GM12878 (cell line): ENCODE measurements at regions not wholly inside any gene's neighbourhood (a gene's known extent, or its start where the extent isn't known, plus 50 kb on each side); places are given as distances from the start of the nearest gene placed in this dataset.

Source experiments
- ATAC-seq: fragments of 200-7000 bp; cut with Tn5 transposase; 3 replicates; pipeline ENCODE4 v1.9.1; 2020; ENCODE audit warnings: mild to moderate bottlenecking, moderate library complexity
- BruUV-seq: library from RNA; stranded (reverse); fragments of 400-500 nt; replicated peaks from 2 replicates; lab custom pipeline; 2021; lab: Mats Ljungman, UMichigan
- CTCF ChIA-PET: fragments of 300-600 bp; sonication (Branson Sonifier 250); formaldehyde crosslinking; extraction: SDS; loops from one replicate; lab custom pipeline; 2021; ENCODE audit warnings: inconsistent platforms; lab: Yijun Ruan, JAX
- POLR2A ChIA-PET: fragments of 350-600 bp; formaldehyde crosslinking; extraction: SDS; loops from one replicate; lab custom pipeline; 2021; ENCODE audit warnings: inconsistent platforms; lab: Charles Lee
- RAD21 ChIA-PET: fragments of 300-600 bp; sonication (Branson Sonifier 250); formaldehyde crosslinking; loops from one replicate; lab custom pipeline; 2023; ENCODE audit warnings: antibody characterized with exemption; ENCODE audit not compliant: unreplicated experiment; lab: Charles Lee
- SMC1A ChIA-PET: fragments of 300-600 bp; sonication (Branson Sonifier 250); formaldehyde crosslinking; loops from one replicate; lab custom pipeline; 2023; ENCODE audit not compliant: unreplicated experiment, uncharacterized antibody; lab: Charles Lee
- DNase-seq: peaks from one replicate; pipeline ENCODE4 v3.0.0-alpha.2; 2011; ENCODE audit warnings: low read depth, low spot score
- FAIRE-seq: peaks from 3 replicates; lab custom pipeline; 2011; peaks lifted over from hg19 to GRCh38; lab: Jason Lieb, UNC
- H2AFZ ChIP-seq: 2 replicates; pipeline ENCODE4 v1.6.0; 2011; ENCODE audit warnings: low read depth, low read length, control low read depth; ENCODE audit not compliant: control insufficient read depth
- H3K27ac ChIP-seq: 2 replicates; pipeline ENCODE4 v1.5.1; 2011; ENCODE audit warnings: control low read depth; ENCODE audit not compliant: control insufficient read depth, insufficient read depth
- H3K27me3 ChIP-seq, 2 experiments: replicated peaks in 1 of 2; 2 replicates each; pipeline versions ENCODE4 v1.6.0 to v1.6.1; 2011; ENCODE audit warnings: low read length in 1 of 2; ENCODE audit not compliant: control insufficient read depth in 2 of 2, insufficient read depth in 2 of 2
- H3K36me3 ChIP-seq, 2 experiments: 2 replicates each; pipeline ENCODE4 v1.5.1; 2011; ENCODE audit warnings: low read length in 1 of 2; ENCODE audit not compliant: control insufficient read depth in 2 of 2, insufficient read depth in 2 of 2
- H3K4me1 ChIP-seq: 2 replicates; pipeline ENCODE4 v1.6.1; 2011; ENCODE audit warnings: mild to moderate bottlenecking, low read length, moderate library complexity, mixed read lengths; ENCODE audit not compliant: control insufficient read depth, insufficient read depth
- H3K4me2 ChIP-seq: 2 replicates; pipeline ENCODE4 v1.6.0; 2011; ENCODE audit warnings: control low read depth; ENCODE audit not compliant: control insufficient read depth, insufficient read depth
- H3K4me3 ChIP-seq: fragments of 200-600 bp; sonication (generic); 2 replicates; pipeline ENCODE4 v1.5.1; 2016
- H3K79me2 ChIP-seq: 2 replicates; pipeline ENCODE4 v1.6.0; 2011; ENCODE audit warnings: low read length; ENCODE audit not compliant: control insufficient read depth, insufficient read depth
- H3K9ac ChIP-seq: 2 replicates; pipeline ENCODE4 v1.8.0; 2011; ENCODE audit warnings: low read length, control low read depth, mixed read lengths; ENCODE audit not compliant: control insufficient read depth, insufficient read depth
- H3K9me3 ChIP-seq: replicated peaks from 3 replicates; pipeline ENCODE4 v1.5.1; 2011; ENCODE audit warnings: mild to moderate bottlenecking, low read length; ENCODE audit not compliant: control insufficient read depth, insufficient read depth
- H4K20me1 ChIP-seq: 2 replicates; pipeline ENCODE4 v1.6.0; 2011; ENCODE audit not compliant: control insufficient read depth, insufficient read depth
- BACH1 ChIP-seq: fragments of 450-650 bp; IDR thresholded peaks from 2 replicates; pipeline ENCODE4 v1.6.1; 2017; ENCODE audit warnings: mild to moderate bottlenecking, borderline replicate concordance
- CHD2 ChIP-seq: IDR thresholded peaks from 2 replicates; pipeline ENCODE4 v1.6.1; 2011; ENCODE audit warnings: low read depth, low read length, improper control_type of control experiment, borderline replicate concordance
- CREM ChIP-seq: IDR thresholded peaks from 2 replicates; pipeline ENCODE4 v1.6.1; 2014; ENCODE audit warnings: antibody characterized with exemption, low read depth
- ETV6 ChIP-seq, 2 experiments: fragments of 450-650 bp in 1 of 2; IDR thresholded peaks in 1 of 2; conservative IDR thresholded peaks in 1 of 2; 2 replicates each; pipeline ENCODE4 v1.6.1; 2014; ENCODE audit warnings: antibody characterized with exemption in 1 of 2, borderline replicate concordance in 1 of 2, low read depth in 1 of 2, mild to moderate bottlenecking in 1 of 2, moderate library complexity in 1 of 2
- MXI1 ChIP-seq: fragments of 150-350 bp; IDR thresholded peaks from 2 replicates; pipeline ENCODE4 v1.6.1; 2011; ENCODE audit warnings: low read depth, mild to moderate bottlenecking, inconsistent platforms, low read length, improper control_type of control experiment
- MYC ChIP-seq: IDR thresholded peaks from 2 replicates; pipeline ENCODE4 v1.6.1; 2011; ENCODE audit warnings: mild to moderate bottlenecking, low read length, moderate library complexity, inconsistent platforms; ENCODE audit not compliant: insufficient read depth, insufficient replicate concordance, insufficient read length, severe bottlenecking
- NFIC ChIP-seq: IDR thresholded peaks from 2 replicates; pipeline ENCODE4 v1.6.1; 2012; ENCODE audit warnings: low read depth, mild to moderate bottlenecking, inconsistent platforms, low read length, moderate library complexity
- PRDM15 ChIP-seq: fragments of 450-650 bp; formaldehyde crosslinking; IDR thresholded peaks from 2 replicates; pipeline ENCODE4 v1.4.0; 2020; ENCODE audit warnings: mild to moderate bottlenecking, moderate library complexity
- RBBP5 ChIP-seq: fragments of 200-600 bp; sonication (generic); conservative IDR thresholded peaks from 2 replicates; pipeline ENCODE4 v1.6.1; 2016
- RELA ChIP-seq: fragments of 450-650 bp; IDR thresholded peaks from 2 replicates; pipeline ENCODE4 v1.8.0; 2014; ENCODE audit warnings: borderline replicate concordance; ENCODE audit not compliant: partially characterized antibody
- TAF1 ChIP-seq: IDR thresholded peaks from 2 replicates; pipeline ENCODE4 v1.6.1; 2011; ENCODE audit warnings: mild to moderate bottlenecking, low read depth, low read length, borderline replicate concordance
- WGBS: methylation state at CpG from one replicate; pipeline ENCODE4 v1.1.6; 2016; ENCODE audit warnings: low lambda C conversion rate; ENCODE audit not compliant: insufficient replicate concordance, insufficient coverage; ENCODE audit errors: missing lambda C conversion rate; 5-methylcytosine and 5-hydroxymethylcytosine counted together
- in situ Hi-C: fragments of 300-500 bp; cut with MboI; formaldehyde crosslinking; loops from 9 replicates; pipeline ENCODE4 v1.14.3; 2018; ENCODE audit warnings: mixed read lengths
- intact Hi-C: fragments of 100-400 bp; cut with micrococcal nuclease; formaldehyde crosslinking; loops from one replicate; pipeline ENCODE4 v1.14.2; 2022; ENCODE audit not compliant: unreplicated experiment

- Histone ChIP-seq H3K4me2 (no peak overlapping the region), H3K36me3 (no peaks in the 10 kb centered on the region), H3K9me3 (no peaks in the 10 kb centered on the region), H3K27ac (no peak overlapping the region), H3K4me1 (no peaks in the 10 kb centered on the region), H3K79me2 (no peaks in the 10 kb centered on the region), H2AFZ (no peak overlapping the region), H3K9ac (no peak overlapping the region), H3K27me3 (no peaks in the 10 kb centered on the region), H4K20me1 (no peaks in the 10 kb centered on the region), H3K4me3 (no peak overlapping the region)
- in situ Hi-C loops (no loop called here), intact Hi-C loops (no loop called here)
- WGBS: 40% methylated on average over 3 of the region's 3 CpGs
- ATAC-seq: peak; percentile 31
- no peak for FAIRE-seq
- no TSS peak for BruUV-seq
- ChIA-PET SMC1A (no interaction called here), POLR2A (no interaction called here), RAD21 (interaction anchor here (0.9 kb wide), 1 partner anchor 20 kb away, joined by 3 read pairs; no protein-coding TSS in a partner anchor), CTCF (no interaction called here)
- DNase-seq: no peak
- TF ChIP-seq NFIC (no peak), CREM (no peak), MYC (no peak), RBBP5 (no peak), RELA (no peak)
Observed at GRCh38 chr6:86016567-86016966, 373.9 kb upstream of the SYNCRIP start.

- Histone ChIP-seq H3K4me3 (no peak overlapping the region), H3K9me3 (no peaks in the 10 kb centered on the region), H3K79me2 (no peaks in the 10 kb centered on the region), H4K20me1 (no peaks in the 10 kb centered on the region), H3K9ac (no peak overlapping the region), H3K4me2 (no peak overlapping the region), H3K27ac (no peak overlapping the region), H2AFZ (no peak overlapping the region), H3K36me3 (no peaks in the 10 kb centered on the region), H3K4me1 (no peaks in the 10 kb centered on the region), H3K27me3 (no peaks in the 10 kb centered on the region)
- ChIA-PET SMC1A (no interaction called here), RAD21 (interaction anchor here (0.9 kb wide), 1 partner anchor 19 kb away, joined by 3 read pairs; no protein-coding TSS in a partner anchor), CTCF (no interaction called here), POLR2A (no interaction called here)
- 59% methylated on average over 4 of the region's 4 CpGs for WGBS
- TF ChIP-seq PRDM15 (no peak), ETV6 (conservative IDR thresholded peaks at IDR 0.05 in 1 of 2, IDR thresholded peaks at IDR 0.05 in 1 of 2; ENCODE audit: borderline replicate concordance in 1 of 2, low read depth in 1 of 2) (no peak), MXI1 (no peak), CHD2 (no peak), TAF1 (no peak), BACH1 (no peak)
- BruUV-seq: no TSS peak
- intact Hi-C loops (no loop called here), in situ Hi-C loops (no loop called here)
- FAIRE-seq: no peak
- DNase-seq: no peak
- peak; percentile 25; the same call in 1 of the 3 replicates for ATAC-seq
Observed at GRCh38 chr6:86016077-86016476, 373.4 kb upstream of the SYNCRIP start.
